IMR-90 (cell line): ENCODE measurements at regions not wholly inside any gene's neighbourhood (a gene's known extent, or its start where the extent isn't known, plus 50 kb on each side); places are given as distances from the start of the nearest gene placed in this dataset.

ENCODE experiments used
- ATAC-seq: fragments of 200-7000 bp; cut with Tn5 transposase; 2 replicates; pipeline ENCODE4 v1.9.1; 2020; ENCODE audit warnings: low read depth, mild to moderate bottlenecking, moderate library complexity
- BruUV-seq: library from RNA; stranded (reverse); fragments of 400-500 nt; replicated peaks from 2 replicates; lab custom pipeline; 2021; lab: Mats Ljungman, UMichigan
- CTCF ChIA-PET: fragments of 300-600 bp; formaldehyde crosslinking; extraction: SDS; loops from one replicate; lab custom pipeline; 2021; ENCODE audit warnings: antibody characterized with exemption; lab: Yijun Ruan, JAX
- POLR2A ChIA-PET: fragments of 300-600 bp; sonication (Branson Sonifier 250); formaldehyde crosslinking; loops from one replicate; lab custom pipeline; 2022; ENCODE audit warnings: antibody characterized with exemption; ENCODE audit not compliant: unreplicated experiment; lab: Charles Lee
- DNase-seq: peaks from one replicate; pipeline ENCODE4 v3.0.0; 2013
- H2AFZ ChIP-seq: replicated peaks from 2 replicates; pipeline ENCODE3; 2013; ENCODE audit warnings: low read length, mild to moderate bottlenecking; ENCODE audit not compliant: poor library complexity
- H2AK5ac ChIP-seq: 2 replicates; pipeline ENCODE4 v1.6.1; 2013; ENCODE audit warnings: low read depth, low read length, inconsistent platforms
- H2AK9ac ChIP-seq: replicated peaks from 2 replicates; pipeline ENCODE3; 2013; ENCODE audit warnings: mild to moderate bottlenecking, low read depth, low read length, moderate library complexity; ENCODE audit not compliant: poor library complexity
- H2BK120ac ChIP-seq: 2 replicates; pipeline ENCODE4 v1.6.1; 2013; ENCODE audit warnings: low read depth, low read length, inconsistent platforms
- H2BK15ac ChIP-seq: 3 replicates; pipeline ENCODE4 v1.6.1; 2013; ENCODE audit warnings: low read depth, low read length, inconsistent platforms
- H2BK20ac ChIP-seq: 2 replicates; pipeline ENCODE4 v1.6.1; 2013; ENCODE audit warnings: low read depth, mild to moderate bottlenecking, inconsistent platforms, low read length, moderate library complexity
- H2BK5ac ChIP-seq: 2 replicates; pipeline ENCODE4 v1.6.1; 2013; ENCODE audit warnings: mild to moderate bottlenecking, low read depth, low read length, inconsistent platforms; ENCODE audit not compliant: poor library complexity, severe bottlenecking
- H3K14ac ChIP-seq: replicated peaks from 2 replicates; pipeline ENCODE4 v1.6.1; 2013; ENCODE audit warnings: low read depth, low read length, inconsistent platforms
- H3K18ac ChIP-seq: 2 replicates; pipeline ENCODE4 v1.6.1; 2013; ENCODE audit warnings: low read depth, low read length, control low read depth
- H3K23ac ChIP-seq: 2 replicates; pipeline ENCODE4 v1.6.1; 2013; ENCODE audit warnings: low read depth, low read length, inconsistent platforms
- H3K27ac ChIP-seq: 2 replicates; pipeline ENCODE4 v1.5.1; 2013; ENCODE audit warnings: mild to moderate bottlenecking, control low read depth, low read length; ENCODE audit not compliant: insufficient read depth
- H3K27me3 ChIP-seq: 2 replicates; pipeline ENCODE4 v1.6.1; 2013; ENCODE audit warnings: low read length; ENCODE audit not compliant: control insufficient read depth, insufficient read depth
- H3K36me3 ChIP-seq: 2 replicates; pipeline ENCODE4 v1.6.1; 2013; ENCODE audit warnings: low read length, mixed read lengths; ENCODE audit not compliant: control insufficient read depth, insufficient read depth
- H3K4ac ChIP-seq: 2 replicates; pipeline ENCODE4 v1.6.1; 2013; ENCODE audit warnings: low read depth, low read length, inconsistent platforms
- H3K4me1 ChIP-seq: 2 replicates; pipeline ENCODE4 v1.6.1; 2013; ENCODE audit warnings: low read length, mixed read lengths; ENCODE audit not compliant: control insufficient read depth, insufficient read depth
- H3K4me2 ChIP-seq: 2 replicates; pipeline ENCODE4 v1.6.1; 2013; ENCODE audit warnings: low read depth, mild to moderate bottlenecking, control low read depth, low read length, moderate library complexity
- H3K4me3 ChIP-seq: 2 replicates; pipeline ENCODE4 v1.5.1; 2013; ENCODE audit warnings: low read depth, mild to moderate bottlenecking, control low read depth, low read length, moderate library complexity; ENCODE audit not compliant: insufficient read depth
- H3K56ac ChIP-seq: 2 replicates; pipeline ENCODE4 v1.6.1; 2013; ENCODE audit warnings: low read length, inconsistent platforms; ENCODE audit not compliant: insufficient read depth; ENCODE audit errors: extremely low read depth
- H3K79me1 ChIP-seq, 2 experiments: 2 replicates each; pipeline ENCODE4 v1.6.1; 2013; ENCODE audit warnings: low read length in 2 of 2, inconsistent platforms in 1 of 2, low read depth in 1 of 2
- H3K9ac ChIP-seq: 2 replicates; pipeline ENCODE4 v1.6.1; 2013; ENCODE audit warnings: low read depth, low read length, control low read depth
- H3K9me1 ChIP-seq: 2 replicates; pipeline ENCODE4 v1.6.1; 2013; ENCODE audit warnings: low read length, inconsistent platforms; ENCODE audit not compliant: insufficient read depth
- H3K9me3 ChIP-seq: 2 replicates; pipeline ENCODE4 v1.6.1; 2013; ENCODE audit warnings: low read length; ENCODE audit not compliant: control insufficient read depth, insufficient read depth
- H4K20me1 ChIP-seq: 2 replicates; pipeline ENCODE4 v1.6.1; 2013; ENCODE audit warnings: low read length, inconsistent platforms; ENCODE audit not compliant: insufficient read depth
- H4K5ac ChIP-seq: 2 replicates; pipeline ENCODE4 v1.6.1; 2013; ENCODE audit warnings: mild to moderate bottlenecking, low read depth, low read length, control low read depth
- H4K8ac ChIP-seq, 2 experiments: 2 replicates each; pipeline ENCODE4 v1.6.1; 2013; ENCODE audit warnings: low read depth in 2 of 2, low read length in 2 of 2, control low read depth in 1 of 2, inconsistent platforms in 1 of 2
- H4K91ac ChIP-seq: 2 replicates; pipeline ENCODE4 v1.6.1; 2013; ENCODE audit warnings: low read depth, low read length, inconsistent platforms; ENCODE audit not compliant: insufficient read depth
- BHLHE40 ChIP-seq: fragments of 150-350 bp; IDR thresholded peaks from 2 replicates; pipeline ENCODE4 v1.6.1; 2016; ENCODE audit warnings: mild to moderate bottlenecking, low read depth, low read length
- CHD1 ChIP-seq: IDR thresholded peaks from 2 replicates; pipeline ENCODE4 v1.6.1; 2012; ENCODE audit warnings: low read depth, low read length, improper control_type of control experiment
- CTCF ChIP-seq: conservative IDR thresholded peaks from 2 replicates; pipeline ENCODE4 v1.5.1; 2012; ENCODE audit warnings: mild to moderate bottlenecking, low read depth, low read length, improper control_type of control experiment
- ELK1 ChIP-seq: fragments of 150-350 bp; IDR thresholded peaks from 2 replicates; pipeline ENCODE4 v1.6.1; 2016; ENCODE audit warnings: low read depth, mild to moderate bottlenecking, low read length, moderate library complexity, borderline replicate concordance
- FOS ChIP-seq: fragments of 150-350 bp; IDR thresholded peaks from 2 replicates; pipeline ENCODE4 v1.6.1; 2016; ENCODE audit warnings: low read depth, low read length
- MAFK ChIP-seq: IDR thresholded peaks from 2 replicates; pipeline ENCODE4 v1.6.1; 2012; ENCODE audit warnings: low read depth, low read length, improper control_type of control experiment
- MAZ ChIP-seq: IDR thresholded peaks from 2 replicates; pipeline ENCODE4 v1.6.1; 2012; ENCODE audit warnings: low read depth, mild to moderate bottlenecking, low read length, improper control_type of control experiment, moderate library complexity, borderline replicate concordance
- NFE2L2 ChIP-seq: fragments of 150-350 bp; IDR thresholded peaks from 2 replicates; pipeline ENCODE4 v1.6.1; 2016; ENCODE audit warnings: low read depth, mild to moderate bottlenecking, low read length
- POLR2A ChIP-seq: IDR thresholded peaks from 2 replicates; pipeline ENCODE4 v1.6.1; 2012; ENCODE audit warnings: mild to moderate bottlenecking, low read depth, low read length
- RAD21 ChIP-seq: IDR thresholded peaks from 2 replicates; pipeline ENCODE4 v1.6.1; 2012; ENCODE audit warnings: low read length, improper control_type of control experiment
- WGBS, 2 experiments: methylation state at CpG; one replicate each; pipeline versions ENCODE4 v1.1.5 to v1.1.7; 2013; ENCODE audit warnings: missing lambda C conversion rate in 2 of 2; ENCODE audit not compliant: insufficient read length in 1 of 2; ENCODE audit errors: extremely low coverage in 2 of 2; 5-methylcytosine and 5-hydroxymethylcytosine counted together
- dilution Hi-C: fragments of 300-500 bp; cut with HindIII; formaldehyde crosslinking; loops from one replicate; pipeline ENCODE4 v1.14.3; 2018; ENCODE audit warnings: low sequenced_read_pairs; ENCODE audit not compliant: unreplicated experiment
- in situ Hi-C: fragments of 300-500 bp; cut with MboI; formaldehyde crosslinking; loops from 3 replicates; pipeline ENCODE4 v1.14.3; 2019; ENCODE audit warnings: low sequenced_read_pairs, inconsistent platforms, mixed read lengths
- intact Hi-C: fragments of 100-400 bp; cut with micrococcal nuclease; formaldehyde crosslinking; loops from 2 replicates; pipeline ENCODE4 v1.10.0; 2022

- peak; percentile 38 for TF ChIP-seq MAFK
These were observed 906.1 kb upstream of the RAG2 start (continued) for GRCh38 chr11:37504060-37504611.

GRCh38 chr11:37503411-37504059, 905.5 kb upstream of the RAG2 start:
- POLR2A ChIA-PET = no interaction called here
- ATAC-seq = no peak
- peak overlapping the region; percentile 10; the same call in 1 of the 2 replicates for H4K91ac ChIP-seq

More at GRCh38 chr11:37503411-37504059, 905.5 kb upstream of the RAG2 start:
- Histone ChIP-seq H2BK20ac (peak overlapping the region; percentile 90), H3K4me3 (no peak overlapping the region), H3K4ac (peak overlapping the region; percentile 81; the same call in 1 of the 2 replicates), H3K9me1 (no peaks in the 10 kb centered on the region), H2BK5ac (peak overlapping the region; percentile 55), H3K4me1 (peaks cover 12% of the 10 kb centered on the region), H3K18ac (peak overlapping the region; percentile 81; the same call in 1 of the 2 replicates), H2BK15ac (peak overlapping the region; percentile 93; the same call in 1 of the 3 replicates), H3K23ac (peak overlapping the region; percentile 20; the same call in 1 of the 2 replicates), H3K56ac (no peak overlapping the region), H2AK5ac (peak overlapping the region; percentile 90), H3K4me2 (peak overlapping the region; percentile 38; the same call in 1 of the 2 replicates), H3K9ac (no peak overlapping the region), H2AK9ac (no peak overlapping the region), H3K27me3 (no peaks in the 10 kb centered on the region), H2AFZ (no peak overlapping the region), H3K27ac (no peak overlapping the region), H4K20me1 (no peaks in the 10 kb centered on the region), H4K5ac (peak overlapping the region; percentile 75; the same call in 1 of the 2 replicates), H2BK120ac (peak overlapping the region; percentile 68; the same call in 1 of the 2 replicates), H3K14ac (peak overlapping the region; percentile 85), H4K8ac (peak overlapping the region in 1 of 2 experiments; percentile 45; a peak in 1 of 4 replicates), H3K36me3 (no peaks in the 10 kb centered on the region), H3K9me3 (no peaks in the 10 kb centered on the region), H3K79me1 (no peaks in the 10 kb centered on the region)
- dilution Hi-C loops = no loop called here
- no TSS peak for BruUV-seq
- intact Hi-C loops = no loop called here
- DNase-seq = no peak
- in situ Hi-C loops = no loop called here
- no CpG with 5 or more reads among the region's 2 CpGs for WGBS, 2 experiments
- TF ChIP-seq RAD21 (no peak), ELK1 (no peak), NFE2L2 (no peak), CHD1 (no peak), CTCF (no peak), MAZ (no peak), FOS (no peak), POLR2A (no peak), BHLHE40 (no peak), MAFK (no peak)
- CTCF ChIA-PET = no interaction called here
